Transverse colon (tissue), 4 donors: ENCODE measurements at regions not wholly inside any gene's neighbourhood (a gene's known extent, or its start where the extent isn't known, plus 50 kb on each side); places are given as distances from the start of the nearest gene placed in this dataset.

Experiments used
- EP300 ChIP-seq: sonication (generic); formaldehyde crosslinking; IDR thresholded peaks from one replicate; pipeline ENCODE4 v1.6.1; 2017; ENCODE audit warnings: antibody characterized with exemption, low read depth
- POLR2A ChIP-seq: fragments of 450-650 bp; IDR thresholded peaks from one replicate; pipeline ENCODE4 v1.6.1; 2016; ENCODE audit warnings: antibody characterized with exemption, mild to moderate bottlenecking, moderate library complexity
- POLR2AphosphoS5 ChIP-seq, 3 donors: sonication (generic); formaldehyde crosslinking; IDR thresholded peaks; one replicate each; pipeline ENCODE4 v1.6.1; 2016; ENCODE audit warnings: antibody characterized with exemption in 3 of 3
- TF ChIP-seq, protein P1 (sequence below), 5 experiments: fragments of 200-600 bp in 3 of 5; fragments of 450-650 bp in 2 of 5; sonication (generic) in 3 of 5; IDR thresholded peaks; 1 replicate in 2 of 5; 2 replicates in 3 of 5; pipeline ENCODE4 v1.5.1; 2016 to 2017; ENCODE audit warnings: antibody characterized with exemption in 5 of 5, inconsistent platforms in 3 of 5, mild to moderate bottlenecking in 2 of 5, moderate library complexity in 1 of 5

DNA sequence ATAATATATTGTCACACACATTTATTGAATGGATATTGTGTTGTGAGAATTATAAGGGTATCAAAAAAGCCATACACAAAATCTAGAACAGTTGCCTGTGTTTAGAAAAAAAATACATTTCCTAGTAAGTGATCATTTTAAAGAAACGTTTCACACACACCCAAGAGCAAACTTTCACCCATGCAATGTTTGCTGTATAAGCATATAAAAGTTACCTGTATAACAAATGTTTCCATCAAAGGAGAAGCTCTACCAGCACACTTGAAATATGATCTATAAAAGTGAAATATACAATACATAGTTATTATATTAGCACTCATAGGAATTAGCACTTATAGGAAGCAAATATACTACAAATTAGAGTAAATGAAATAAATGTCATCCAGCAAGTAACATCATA lies 1098.1 kb downstream of the NCAM2 start:
- TF ChIP-seq, protein P1, sequence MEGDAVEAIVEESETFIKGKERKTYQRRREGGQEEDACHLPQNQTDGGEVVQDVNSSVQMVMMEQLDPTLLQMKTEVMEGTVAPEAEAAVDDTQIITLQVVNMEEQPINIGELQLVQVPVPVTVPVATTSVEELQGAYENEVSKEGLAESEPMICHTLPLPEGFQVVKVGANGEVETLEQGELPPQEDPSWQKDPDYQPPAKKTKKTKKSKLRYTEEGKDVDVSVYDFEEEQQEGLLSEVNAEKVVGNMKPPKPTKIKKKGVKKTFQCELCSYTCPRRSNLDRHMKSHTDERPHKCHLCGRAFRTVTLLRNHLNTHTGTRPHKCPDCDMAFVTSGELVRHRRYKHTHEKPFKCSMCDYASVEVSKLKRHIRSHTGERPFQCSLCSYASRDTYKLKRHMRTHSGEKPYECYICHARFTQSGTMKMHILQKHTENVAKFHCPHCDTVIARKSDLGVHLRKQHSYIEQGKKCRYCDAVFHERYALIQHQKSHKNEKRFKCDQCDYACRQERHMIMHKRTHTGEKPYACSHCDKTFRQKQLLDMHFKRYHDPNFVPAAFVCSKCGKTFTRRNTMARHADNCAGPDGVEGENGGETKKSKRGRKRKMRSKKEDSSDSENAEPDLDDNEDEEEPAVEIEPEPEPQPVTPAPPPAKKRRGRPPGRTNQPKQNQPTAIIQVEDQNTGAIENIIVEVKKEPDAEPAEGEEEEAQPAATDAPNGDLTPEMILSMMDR (IDR thresholded peaks at IDR 0.05), result no peak
- TF ChIP-seq POLR2A (no peak), EP300 (no peak), POLR2AphosphoS5 (IDR thresholded peaks at IDR 0.05) (no peak)
